HCT116 (cell line): ENCODE measurements at regions not wholly inside any gene's neighbourhood (a gene's known extent, or its start where the extent isn't known, plus 50 kb on each side); places are given as distances from the start of the nearest gene placed in this dataset.

Source experiments
- ATAC-seq: fragments of 200-7000 bp; cut with Tn5 transposase; 2 replicates; pipeline ENCODE4 v1.9.1; 2020; ENCODE audit warnings: mild to moderate bottlenecking, moderate library complexity
- BruUV-seq: library from RNA; stranded (reverse); fragments of 400-500 nt; replicated peaks from 2 replicates; lab custom pipeline; 2021; lab: Mats Ljungman, UMichigan
- CTCF ChIA-PET: fragments of 300-600 bp; sonication (Branson Sonifier 250); formaldehyde crosslinking; loops from one replicate; lab custom pipeline; 2021; ENCODE audit warnings: antibody characterized with exemption; lab: Charles Lee
- POLR2A ChIA-PET: fragments of 300-600, 350-600 bp; sonication (Branson Sonifier 250); formaldehyde crosslinking; loops from one replicate; lab custom pipeline; 2021; ENCODE audit warnings: antibody characterized with exemption; lab: Charles Lee
- RAD21 ChIA-PET, 2 experiments: fragments of 300-600 bp; sonication (Branson Sonifier 250); formaldehyde crosslinking; loops; one replicate each; lab custom pipeline; 2023; ENCODE audit warnings: low total read pairs in 2 of 2; ENCODE audit not compliant: uncharacterized antibody in 2 of 2, unreplicated experiment in 2 of 2, low non-redundant PET in 1 of 2; lab: Charles Lee
- DNase-seq: peaks from one replicate; pipeline ENCODE4 v3.0.0-alpha.2; 2010; ENCODE audit warnings: low read depth, low spot score
- H2AFZ ChIP-seq: fragments of 200-600 bp; shearing (Covaris generic), sonication (generic); 2 replicates; pipeline ENCODE4 v1.6.1; 2017; ENCODE audit warnings: low read depth, mixed run types, mixed read lengths, antibody characterized with exemption, low read length; ENCODE audit not compliant: poor library complexity, severe bottlenecking
- H3K27ac ChIP-seq: 2 replicates; pipeline ENCODE4 v1.5.1; 2012; ENCODE audit warnings: low read depth, low read length
- H3K27me3 ChIP-seq: fragments of 200-600 bp; sonication (generic); 2 replicates; pipeline ENCODE4 v1.6.1; 2016; ENCODE audit warnings: mixed run types, low read length, mixed read lengths; ENCODE audit not compliant: insufficient read depth
- H3K36me3 ChIP-seq, 2 experiments: fragments of 200-500 bp in 1 of 2; fragments of 200-600 bp in 1 of 2; sonication (Bioruptor generic) in 1 of 2; sonication (generic) in 1 of 2; 2 replicates each; pipeline versions ENCODE4 v1.5.1 to v1.6.1; 2014 to 2016; ENCODE audit warnings: low read length in 2 of 2, inconsistent platforms in 1 of 2, mixed read lengths in 1 of 2, mixed run types in 1 of 2; ENCODE audit not compliant: insufficient read depth in 2 of 2, control insufficient read depth in 1 of 2
- H3K4me1 ChIP-seq, 2 experiments: fragments of 200-600 bp in 1 of 2; sonication (generic) in 1 of 2; 2 replicates each; pipeline versions ENCODE4 v1.5.1 to v1.6.1; 2012 to 2017; ENCODE audit warnings: low read length in 2 of 2, inconsistent platforms in 1 of 2, mild to moderate bottlenecking in 1 of 2, mixed read lengths in 1 of 2, mixed run types in 1 of 2, moderate library complexity in 1 of 2; ENCODE audit not compliant: insufficient read depth in 2 of 2, control insufficient read depth in 1 of 2
- H3K4me2 ChIP-seq: fragments of 200-600 bp; sonication (generic); 2 replicates; pipeline ENCODE4 v1.6.1; 2017; ENCODE audit warnings: mixed run types, low read length, mixed read lengths
- H3K4me3 ChIP-seq, 2 experiments: fragments of 200-600 bp in 1 of 2; sonication (generic) in 1 of 2; replicated peaks in 1 of 2; 2 replicates each; pipeline ENCODE4 v1.5.1; 2011 to 2016; ENCODE audit warnings: low read length in 2 of 2, control low read depth in 1 of 2, low read depth in 1 of 2, mild to moderate bottlenecking in 1 of 2, mixed read lengths in 1 of 2, mixed run types in 1 of 2
- H3K79me2 ChIP-seq: fragments of 200-600 bp; sonication (generic); 2 replicates; pipeline ENCODE4 v1.6.1; 2017; ENCODE audit warnings: mild to moderate bottlenecking, mixed run types, low read length, moderate library complexity, mixed read lengths; ENCODE audit not compliant: insufficient read depth
- H3K9ac ChIP-seq: fragments of 200-600 bp; sonication (generic); 2 replicates; pipeline ENCODE4 v1.6.1; 2016; ENCODE audit warnings: low read length, mixed read lengths
- H3K9me2 ChIP-seq: fragments of 200-600 bp; sonication (generic), shearing (Covaris generic); 2 replicates; pipeline ENCODE4 v1.6.1; 2017; ENCODE audit warnings: mixed run types, mild to moderate bottlenecking, moderate library complexity; ENCODE audit not compliant: insufficient read depth
- H3K9me3 ChIP-seq, 2 experiments: fragments of 200-500 bp in 1 of 2; fragments of 200-600 bp in 1 of 2; sonication (Bioruptor generic) in 1 of 2; sonication (generic) in 1 of 2; 2 replicates each; pipeline ENCODE4 v1.6.1; 2014 to 2017; ENCODE audit warnings: low read length in 2 of 2, mixed read lengths in 2 of 2, inconsistent platforms in 1 of 2, low read depth in 1 of 2, mild to moderate bottlenecking in 1 of 2, mixed run types in 1 of 2, moderate library complexity in 1 of 2; ENCODE audit not compliant: control insufficient read depth in 1 of 2, insufficient read depth in 1 of 2
- H4K20me1 ChIP-seq: fragments of 200-600 bp; sonication (generic), shearing (Covaris generic); 2 replicates; pipeline ENCODE4 v1.6.1; 2017; ENCODE audit warnings: mixed run types, mild to moderate bottlenecking, moderate library complexity; ENCODE audit not compliant: insufficient read depth
- CEBPB ChIP-seq: IDR thresholded peaks from 2 replicates; pipeline ENCODE4 v1.6.1; 2012; ENCODE audit warnings: low read depth
- EGR1 ChIP-seq: IDR thresholded peaks from 2 replicates; pipeline ENCODE4 v1.6.1; 2012; ENCODE audit warnings: low read depth
- JUND ChIP-seq: IDR thresholded peaks from 2 replicates; pipeline ENCODE4 v1.6.1; 2012
- POLR2A ChIP-seq: IDR thresholded peaks from 2 replicates; pipeline ENCODE4 v1.7.0; 2011; ENCODE audit warnings: borderline replicate concordance; ENCODE audit not compliant: insufficient read depth, insufficient read length; ENCODE audit errors: extremely low read depth
- POLR2AphosphoS5 ChIP-seq: IDR thresholded peaks from 2 replicates; pipeline ENCODE4 v1.6.1; 2011; ENCODE audit warnings: mild to moderate bottlenecking, low read depth, low read length, moderate library complexity
- SIN3A ChIP-seq: IDR thresholded peaks from 2 replicates; pipeline ENCODE4 v1.6.1; 2012; ENCODE audit warnings: low read depth
- YY1 ChIP-seq: IDR thresholded peaks from 2 replicates; pipeline ENCODE4 v1.6.1; 2011; ENCODE audit warnings: low read length, low read depth, moderate library complexity, mild to moderate bottlenecking; ENCODE audit not compliant: insufficient replicate concordance; ENCODE audit errors: extremely low read depth
- ZNF274 ChIP-seq: fragments of 200-500 bp; sonication (Bioruptor generic); IDR thresholded peaks from 2 replicates; pipeline ENCODE4 v1.6.1; 2014; ENCODE audit warnings: mild to moderate bottlenecking, low read depth, low read length, inconsistent platforms
- intact Hi-C: fragments of 100-400 bp; cut with micrococcal nuclease; formaldehyde crosslinking; loops from 2 replicates; pipeline ENCODE4 v1.10.0; 2022
- TF ChIP-seq, protein P1 (sequence below), 3 experiments: fragments of 200-600 bp in 1 of 3; sonication (generic) in 1 of 3; IDR thresholded peaks in 2 of 3; conservative IDR thresholded peaks in 1 of 3; 2 replicates each; pipeline ENCODE4 v1.5.1; 2012 to 2017; ENCODE audit warnings: low read depth in 2 of 3, low read length in 2 of 3, antibody characterized with exemption in 1 of 3, borderline replicate concordance in 1 of 3, control low read depth in 1 of 3, mild to moderate bottlenecking in 1 of 3, mixed read lengths in 1 of 3, mixed run types in 1 of 3, moderate library complexity in 1 of 3; ENCODE audit not compliant: insufficient read depth in 1 of 3
- TF ChIP-seq, protein P2 (sequence below): IDR thresholded peaks from 2 replicates; pipeline ENCODE4 v1.6.1; 2011; ENCODE audit warnings: mild to moderate bottlenecking, low read length, moderate library complexity; ENCODE audit not compliant: insufficient replicate concordance; ENCODE audit errors: extremely low read depth
- TF ChIP-seq, protein P3 (sequence below): IDR thresholded peaks from 2 replicates; pipeline ENCODE4 v1.6.1; 2012

DNA sequence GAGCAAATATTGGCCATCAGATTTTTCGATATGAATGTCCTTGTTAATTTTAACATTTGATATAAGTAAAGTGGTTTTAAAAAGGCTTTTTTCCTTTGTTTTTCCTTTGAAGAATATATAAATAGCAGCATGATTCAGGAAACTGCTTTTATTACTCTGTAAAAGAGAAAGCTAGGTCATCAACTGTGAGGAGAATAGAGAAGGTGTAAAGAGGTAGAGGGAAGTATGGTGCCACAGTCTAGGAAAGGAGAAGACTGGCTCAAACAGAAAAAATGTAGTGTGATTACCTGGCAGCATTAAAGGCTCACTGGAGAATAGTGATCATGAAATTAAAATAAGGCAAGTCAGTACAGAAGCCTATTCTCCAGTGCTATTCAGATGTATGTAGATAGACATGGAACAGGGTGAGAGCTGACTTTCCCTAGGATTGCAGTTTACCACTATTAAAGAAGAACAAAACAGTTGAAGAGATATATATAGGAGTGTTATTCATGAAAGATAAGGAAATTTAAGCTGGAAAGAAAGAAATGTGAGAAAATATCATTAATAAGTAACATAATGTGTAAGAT is 1115.9 kb upstream of the PCDH9 start:
- TF ChIP-seq YY1, result no peak
- TF ChIP-seq ZNF274, result no peak
- no peak for TF ChIP-seq EGR1
- TF ChIP-seq JUND, result no peak
- TF ChIP-seq, protein P1, sequence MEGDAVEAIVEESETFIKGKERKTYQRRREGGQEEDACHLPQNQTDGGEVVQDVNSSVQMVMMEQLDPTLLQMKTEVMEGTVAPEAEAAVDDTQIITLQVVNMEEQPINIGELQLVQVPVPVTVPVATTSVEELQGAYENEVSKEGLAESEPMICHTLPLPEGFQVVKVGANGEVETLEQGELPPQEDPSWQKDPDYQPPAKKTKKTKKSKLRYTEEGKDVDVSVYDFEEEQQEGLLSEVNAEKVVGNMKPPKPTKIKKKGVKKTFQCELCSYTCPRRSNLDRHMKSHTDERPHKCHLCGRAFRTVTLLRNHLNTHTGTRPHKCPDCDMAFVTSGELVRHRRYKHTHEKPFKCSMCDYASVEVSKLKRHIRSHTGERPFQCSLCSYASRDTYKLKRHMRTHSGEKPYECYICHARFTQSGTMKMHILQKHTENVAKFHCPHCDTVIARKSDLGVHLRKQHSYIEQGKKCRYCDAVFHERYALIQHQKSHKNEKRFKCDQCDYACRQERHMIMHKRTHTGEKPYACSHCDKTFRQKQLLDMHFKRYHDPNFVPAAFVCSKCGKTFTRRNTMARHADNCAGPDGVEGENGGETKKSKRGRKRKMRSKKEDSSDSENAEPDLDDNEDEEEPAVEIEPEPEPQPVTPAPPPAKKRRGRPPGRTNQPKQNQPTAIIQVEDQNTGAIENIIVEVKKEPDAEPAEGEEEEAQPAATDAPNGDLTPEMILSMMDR (IDR thresholded peaks at IDR 0.05 in 2 of 3, conservative IDR thresholded peaks at IDR 0.05 in 1 of 3; ENCODE audit: borderline replicate concordance in 1 of 3, insufficient read depth in 1 of 3, low read depth in 2 of 3, low read length in 2 of 3), result no peak
- no peak for TF ChIP-seq CEBPB
- no peak for TF ChIP-seq POLR2AphosphoS5
- no peak for TF ChIP-seq SIN3A
- TF ChIP-seq, protein P2, sequence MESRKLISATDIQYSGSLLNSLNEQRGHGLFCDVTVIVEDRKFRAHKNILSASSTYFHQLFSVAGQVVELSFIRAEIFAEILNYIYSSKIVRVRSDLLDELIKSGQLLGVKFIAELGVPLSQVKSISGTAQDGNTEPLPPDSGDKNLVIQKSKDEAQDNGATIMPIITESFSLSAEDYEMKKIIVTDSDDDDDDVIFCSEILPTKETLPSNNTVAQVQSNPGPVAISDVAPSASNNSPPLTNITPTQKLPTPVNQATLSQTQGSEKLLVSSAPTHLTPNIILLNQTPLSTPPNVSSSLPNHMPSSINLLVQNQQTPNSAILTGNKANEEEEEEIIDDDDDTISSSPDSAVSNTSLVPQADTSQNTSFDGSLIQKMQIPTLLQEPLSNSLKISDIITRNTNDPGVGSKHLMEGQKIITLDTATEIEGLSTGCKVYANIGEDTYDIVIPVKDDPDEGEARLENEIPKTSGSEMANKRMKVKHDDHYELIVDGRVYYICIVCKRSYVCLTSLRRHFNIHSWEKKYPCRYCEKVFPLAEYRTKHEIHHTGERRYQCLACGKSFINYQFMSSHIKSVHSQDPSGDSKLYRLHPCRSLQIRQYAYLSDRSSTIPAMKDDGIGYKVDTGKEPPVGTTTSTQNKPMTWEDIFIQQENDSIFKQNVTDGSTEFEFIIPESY, result no peak
- TF ChIP-seq, protein P3, sequence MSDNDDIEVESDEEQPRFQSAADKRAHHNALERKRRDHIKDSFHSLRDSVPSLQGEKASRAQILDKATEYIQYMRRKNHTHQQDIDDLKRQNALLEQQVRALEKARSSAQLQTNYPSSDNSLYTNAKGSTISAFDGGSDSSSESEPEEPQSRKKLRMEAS, result no peak
- no peak for TF ChIP-seq POLR2A
- Histone ChIP-seq H3K4me3 (no peak overlapping the region), H3K9me2 (no peaks in the 10 kb centered on the region), H3K4me2 (no peak overlapping the region), H3K79me2 (no peaks in the 10 kb centered on the region), H3K27ac (no peak overlapping the region), H3K36me3 (no peaks in the 10 kb centered on the region), H3K27me3 (no peaks in the 10 kb centered on the region), H2AFZ (no peak overlapping the region), H3K9ac (no peak overlapping the region), H3K4me1 (no peaks in the 10 kb centered on the region), H3K9me3 (peaks cover 0 to 8% of the 10 kb centered on the region in 2 experiments; a peak in 1 of 4 replicates), H4K20me1 (no peaks in the 10 kb centered on the region)
- no peak for DNase-seq
- intact Hi-C loops, result no loop called here
- no TSS peak for BruUV-seq
- POLR2A ChIA-PET, result no interaction called here
- RAD21 ChIA-PET, result no interaction called here
- CTCF ChIA-PET, result no interaction called here
- ATAC-seq, result no peak
